GM18951 (cell line): ENCODE measurements at regions not wholly inside any gene's neighbourhood (a gene's known extent, or its start where the extent isn't known, plus 50 kb on each side); places are given as distances from the start of the nearest gene placed in this dataset.

Experiments
- POLR2A ChIP-seq: IDR thresholded peaks from 4 replicates; pipeline ENCODE4 v1.6.1; 2011; ENCODE audit warnings: mild to moderate bottlenecking; ENCODE audit not compliant: insufficient read length, insufficient read depth; ENCODE audit errors: extremely low read depth
- in situ Hi-C: fragments of 300-500 bp; cut with MboI; formaldehyde crosslinking; loops from one replicate; pipeline ENCODE4 v1.12.0; 2022; ENCODE audit warnings: low sequenced_read_pairs, mixed read lengths, inconsistent platforms; ENCODE audit not compliant: unreplicated experiment

DNA sequence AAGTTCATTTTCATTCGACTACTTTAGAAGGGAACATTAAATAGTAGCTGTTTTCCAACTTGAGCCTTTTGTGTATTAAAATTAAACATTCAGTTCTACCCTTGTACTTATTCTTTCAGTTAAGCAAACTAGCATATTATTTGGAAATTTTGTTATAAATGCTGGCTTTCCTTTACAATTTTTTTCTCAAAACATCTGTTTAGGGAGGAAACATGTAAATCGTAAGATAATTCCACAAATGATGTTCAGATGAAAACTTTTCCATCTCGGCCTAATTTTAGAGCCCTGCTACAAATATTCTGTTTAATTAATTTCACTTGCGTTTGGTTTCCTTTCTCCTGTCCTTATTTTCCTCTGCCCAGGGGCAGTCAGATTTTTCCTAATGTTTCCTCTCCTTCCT, 476.2 kb upstream of the RGMA start:
- in situ Hi-C loops: no loop called here
- TF ChIP-seq POLR2A: no peak

DNA sequence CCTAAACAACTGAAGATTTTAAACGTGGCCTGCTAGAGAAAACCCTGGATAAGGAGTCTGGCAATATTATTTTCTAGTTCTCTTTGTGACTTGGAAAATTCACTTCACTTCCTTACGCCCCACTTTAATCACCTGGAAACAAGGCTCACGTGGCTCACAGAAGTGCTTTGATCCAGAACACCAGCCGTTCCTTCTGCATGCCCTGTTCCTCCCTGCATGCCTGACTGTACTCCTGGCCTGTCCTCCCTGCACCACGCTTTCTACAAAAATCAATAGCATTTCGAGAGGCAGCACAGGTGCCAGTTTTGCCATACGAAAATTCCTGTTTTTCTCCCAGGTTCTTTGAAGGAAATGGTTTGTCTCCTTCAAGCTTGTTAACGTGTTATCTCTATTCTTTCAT, 474.2 kb upstream of the RGMA start:
- in situ Hi-C loops: no loop called here
- no peak for TF ChIP-seq POLR2A

DNA sequence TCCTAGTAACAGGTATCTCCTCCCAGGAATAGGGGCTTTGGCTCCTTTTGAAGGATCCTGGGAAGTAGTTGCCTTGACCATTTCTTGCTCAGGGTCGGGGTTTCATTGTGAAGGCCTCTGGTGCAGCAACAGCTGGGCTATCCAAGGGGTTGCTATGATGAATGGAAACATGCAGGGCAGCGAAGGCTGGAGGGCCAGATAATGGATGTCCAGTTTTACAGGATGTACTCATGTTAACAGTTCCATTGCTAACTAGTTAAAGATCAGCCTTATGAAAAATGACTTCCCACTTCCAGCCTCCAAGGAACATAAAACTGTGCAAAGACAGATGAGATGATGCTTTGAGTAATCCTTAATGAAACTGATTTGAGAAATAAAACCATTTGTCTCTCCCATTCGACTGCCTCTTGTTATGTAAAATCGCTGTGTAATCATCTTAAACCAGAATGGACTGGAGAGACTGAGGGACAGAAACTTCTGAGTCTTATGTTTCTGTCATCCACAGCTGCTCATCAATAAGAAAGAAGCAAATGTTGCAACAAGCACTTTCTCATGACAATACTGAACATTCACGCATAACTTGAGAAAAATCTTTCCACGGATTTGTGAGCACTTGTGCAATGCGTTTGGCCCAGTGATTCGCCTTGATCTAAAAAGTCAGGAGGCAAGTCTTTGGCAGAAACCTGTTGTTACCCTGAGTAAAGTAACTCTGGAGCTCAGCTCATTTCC, 473.5 kb upstream of the RGMA start:
- in situ Hi-C loops: no loop called here
- TF ChIP-seq POLR2A: no peak

DNA sequence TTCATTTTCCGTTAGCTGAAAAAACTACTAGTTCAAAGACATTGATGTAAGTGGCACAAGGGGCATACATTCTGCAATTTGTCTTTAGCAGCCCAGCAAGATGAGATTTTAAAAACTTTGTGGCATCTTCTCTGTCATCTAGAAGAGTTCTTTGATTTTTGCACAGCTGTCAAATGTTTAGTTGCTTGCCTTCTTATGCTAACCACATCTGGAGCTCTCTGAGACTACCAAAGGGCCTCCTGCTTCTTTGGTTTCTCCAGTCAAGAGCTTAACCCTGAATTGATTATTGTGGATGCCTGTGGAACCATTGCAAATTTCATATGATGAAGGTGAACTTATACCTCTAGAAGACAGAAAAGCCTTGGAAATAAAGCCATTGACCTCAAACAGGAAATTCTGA, 468.7 kb upstream of the RGMA start:
- in situ Hi-C loops: no loop called here
- no peak for TF ChIP-seq POLR2A

DNA sequence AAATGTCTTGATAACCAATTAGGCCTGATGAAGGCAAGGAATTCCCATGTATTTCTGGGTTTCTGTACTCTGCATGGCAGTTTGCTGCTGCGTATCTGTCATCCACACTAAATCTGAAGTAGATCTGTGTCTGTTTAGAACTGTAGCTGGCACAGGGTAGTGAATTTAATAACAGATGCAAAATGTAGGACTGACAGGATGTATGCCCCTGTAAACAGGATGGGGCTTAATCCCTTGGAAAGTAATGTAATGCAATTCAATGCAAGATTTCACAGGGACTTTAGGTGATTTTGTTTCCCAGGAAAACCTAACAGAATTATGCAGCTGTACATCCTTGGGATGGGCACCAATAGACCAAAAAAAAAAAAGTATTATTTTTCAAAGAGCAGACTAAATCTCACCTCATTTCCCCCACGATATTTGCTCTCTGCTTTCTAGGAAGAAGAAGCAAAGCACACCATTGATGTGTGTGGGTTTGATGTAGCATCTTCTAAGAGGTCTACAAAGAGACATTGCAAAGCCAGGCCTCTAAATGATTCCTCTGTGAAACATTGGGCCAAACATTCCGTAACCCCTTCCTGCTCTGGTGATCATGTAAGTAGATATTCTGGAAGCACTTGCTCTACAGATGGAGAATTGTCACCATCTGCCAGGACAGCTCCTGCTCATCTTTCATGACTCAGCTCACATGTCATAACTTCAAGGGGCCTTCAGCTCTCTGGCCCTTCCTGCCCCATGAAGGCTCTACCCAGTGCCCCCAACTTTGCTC, 464.3 kb upstream of the RGMA start:
- in situ Hi-C loops: no loop called here
- no peak for TF ChIP-seq POLR2A

DNA sequence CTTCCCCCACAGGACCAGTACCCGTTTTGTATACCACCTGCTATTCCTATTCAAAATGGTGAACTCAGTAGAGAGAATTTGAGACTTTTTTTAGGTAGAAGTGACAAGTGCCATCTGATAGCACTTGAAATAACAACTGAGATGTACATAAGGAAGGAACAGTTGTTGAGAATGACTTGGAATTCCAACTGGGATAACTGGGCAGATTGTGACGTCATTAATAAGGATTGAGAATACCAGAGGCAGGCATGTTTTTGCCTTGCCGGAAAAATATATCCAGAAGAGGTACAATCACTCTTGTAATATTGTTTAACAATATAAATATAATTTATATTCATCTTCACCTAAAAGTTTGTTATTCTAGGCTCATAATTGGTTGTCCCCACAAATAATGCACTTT, 454.1 kb upstream of the RGMA start:
- no peak for TF ChIP-seq POLR2A
- in situ Hi-C loops: no loop called here

DNA sequence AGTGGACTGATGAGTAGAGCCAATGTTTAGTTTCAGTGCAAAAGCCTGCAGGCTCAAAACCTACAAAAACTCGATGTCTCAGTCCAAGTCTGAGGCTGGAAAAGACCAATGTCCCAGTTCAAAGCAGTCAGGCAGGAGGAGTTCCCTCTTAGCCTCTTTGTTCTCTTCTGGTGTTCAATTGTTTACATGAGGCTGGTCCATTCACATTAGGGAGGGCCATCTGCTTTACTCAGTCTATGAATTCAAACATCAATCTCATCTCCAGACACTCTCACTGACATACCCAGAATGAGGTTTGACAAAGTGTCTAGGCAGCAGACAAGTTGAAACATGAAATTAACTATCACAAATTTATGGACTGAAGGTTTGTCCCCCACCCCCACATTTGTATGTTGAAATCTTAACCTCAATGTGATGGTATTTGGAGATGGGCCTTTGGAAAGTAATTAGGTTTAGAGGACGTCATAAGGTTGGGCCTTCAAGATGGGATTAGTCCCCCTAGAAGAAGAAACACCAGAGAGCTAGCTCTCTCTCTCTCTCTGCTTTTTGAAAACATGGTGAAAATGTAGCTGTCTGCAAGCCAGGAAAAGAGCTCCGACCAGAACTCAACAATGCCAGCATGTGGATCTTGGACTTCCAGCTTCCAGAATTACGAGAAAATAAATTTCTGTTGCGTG, 438.5 kb upstream of the RGMA start:
- TF ChIP-seq POLR2A: no peak
- in situ Hi-C loops: no loop called here

DNA sequence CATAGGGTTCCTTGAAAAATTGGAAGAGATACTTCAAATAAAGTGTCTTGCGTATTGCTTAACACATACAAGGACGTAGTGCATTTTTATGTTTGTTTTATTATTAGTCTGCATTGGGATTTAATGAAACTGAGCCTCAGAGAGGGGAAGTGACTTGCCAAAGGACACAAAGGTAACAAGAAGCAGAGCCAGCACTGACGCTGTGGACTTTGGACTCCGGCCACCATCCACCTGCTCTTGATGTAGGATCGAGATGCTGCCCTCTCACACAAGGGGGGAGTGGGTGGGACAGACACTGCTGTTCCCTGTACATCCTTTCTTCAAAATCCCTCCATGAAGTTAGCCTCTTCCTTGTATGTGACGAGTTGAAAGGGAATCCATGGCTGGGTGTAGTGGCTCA, 435.4 kb upstream of the RGMA start:
- in situ Hi-C loops: no loop called here
- TF ChIP-seq POLR2A: no peak

DNA sequence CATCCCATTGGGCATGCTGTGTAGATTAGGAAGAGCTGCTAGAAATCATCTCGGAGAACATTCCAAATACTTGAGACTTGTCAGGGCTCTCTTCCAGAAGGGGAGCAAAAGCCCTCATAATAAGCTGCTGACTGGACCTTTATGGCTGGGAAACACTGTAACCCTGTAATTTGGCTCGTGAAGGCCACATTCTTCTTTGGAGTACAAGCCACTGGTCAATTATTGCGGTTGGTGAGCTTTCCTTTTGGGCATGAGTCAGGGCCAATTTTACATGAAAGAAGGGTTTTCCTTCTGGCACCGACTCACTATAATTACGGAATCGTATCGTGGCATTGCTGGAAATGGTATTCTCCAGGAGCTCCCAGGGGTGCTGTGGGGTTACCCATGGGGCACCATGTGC, 434.5 kb upstream of the RGMA start:
- no peak for TF ChIP-seq POLR2A
- in situ Hi-C loops: no loop called here

DNA sequence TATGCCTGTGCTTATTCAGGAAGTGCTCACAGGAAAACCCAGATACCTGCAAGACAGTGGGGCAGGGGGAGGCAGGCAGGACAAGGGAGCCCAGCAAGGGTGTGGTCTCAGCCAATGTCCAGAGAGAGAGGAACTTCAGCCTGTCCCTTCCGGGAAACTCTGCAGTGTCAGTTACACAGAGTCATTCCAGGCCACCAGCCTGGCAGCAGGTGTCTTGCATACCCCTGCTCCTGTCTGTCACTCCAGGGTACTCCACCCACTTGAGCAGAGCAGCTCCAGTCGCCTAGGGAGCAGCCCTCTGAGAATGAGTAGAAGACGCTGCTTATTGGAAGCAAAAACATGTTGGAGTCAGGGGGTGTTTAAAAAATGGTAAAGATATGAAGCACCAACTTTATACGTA, 431.2 kb upstream of the RGMA start:
- no peak for TF ChIP-seq POLR2A
- in situ Hi-C loops: no loop called here

DNA sequence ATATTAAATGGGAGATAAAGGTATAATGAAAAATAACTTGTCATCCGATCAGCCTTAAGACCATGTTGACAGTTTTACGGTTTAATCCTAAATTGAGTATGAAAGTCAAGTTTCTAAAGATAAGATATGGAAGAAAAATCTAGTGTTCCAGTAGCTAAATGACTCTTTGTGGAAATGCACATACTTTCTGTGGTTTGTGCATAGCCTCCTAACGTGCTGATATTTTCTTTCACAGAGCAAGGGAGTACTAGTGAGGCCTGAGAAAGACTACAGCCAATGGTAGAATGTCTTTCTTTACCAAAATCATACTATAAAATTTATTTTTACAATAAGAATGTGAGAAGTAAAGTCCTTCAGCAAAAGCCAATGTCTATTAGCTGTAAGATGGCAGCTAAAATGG, 430.6 kb upstream of the RGMA start:
- no peak for TF ChIP-seq POLR2A
- in situ Hi-C loops: no loop called here

DNA sequence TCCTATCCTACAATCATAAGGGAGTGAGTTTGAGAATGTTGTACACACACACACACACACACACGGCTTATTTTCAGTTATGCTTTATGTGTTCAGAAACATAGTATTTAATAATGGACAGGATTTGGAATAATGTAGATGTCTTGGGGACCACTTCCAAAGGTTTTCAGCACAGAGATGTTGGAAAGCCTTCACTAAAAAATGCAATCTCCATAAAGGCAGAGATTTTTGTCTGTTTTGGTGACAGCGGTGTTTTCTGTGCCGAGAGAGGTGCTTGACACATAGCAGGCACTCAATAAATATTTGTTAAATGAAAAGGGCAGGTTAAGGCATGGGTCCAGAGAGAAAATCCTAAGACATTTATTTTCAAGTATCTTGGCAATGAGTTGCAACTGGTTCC, 428.2 kb upstream of the RGMA start:
- no peak for TF ChIP-seq POLR2A
- in situ Hi-C loops: no loop called here

DNA sequence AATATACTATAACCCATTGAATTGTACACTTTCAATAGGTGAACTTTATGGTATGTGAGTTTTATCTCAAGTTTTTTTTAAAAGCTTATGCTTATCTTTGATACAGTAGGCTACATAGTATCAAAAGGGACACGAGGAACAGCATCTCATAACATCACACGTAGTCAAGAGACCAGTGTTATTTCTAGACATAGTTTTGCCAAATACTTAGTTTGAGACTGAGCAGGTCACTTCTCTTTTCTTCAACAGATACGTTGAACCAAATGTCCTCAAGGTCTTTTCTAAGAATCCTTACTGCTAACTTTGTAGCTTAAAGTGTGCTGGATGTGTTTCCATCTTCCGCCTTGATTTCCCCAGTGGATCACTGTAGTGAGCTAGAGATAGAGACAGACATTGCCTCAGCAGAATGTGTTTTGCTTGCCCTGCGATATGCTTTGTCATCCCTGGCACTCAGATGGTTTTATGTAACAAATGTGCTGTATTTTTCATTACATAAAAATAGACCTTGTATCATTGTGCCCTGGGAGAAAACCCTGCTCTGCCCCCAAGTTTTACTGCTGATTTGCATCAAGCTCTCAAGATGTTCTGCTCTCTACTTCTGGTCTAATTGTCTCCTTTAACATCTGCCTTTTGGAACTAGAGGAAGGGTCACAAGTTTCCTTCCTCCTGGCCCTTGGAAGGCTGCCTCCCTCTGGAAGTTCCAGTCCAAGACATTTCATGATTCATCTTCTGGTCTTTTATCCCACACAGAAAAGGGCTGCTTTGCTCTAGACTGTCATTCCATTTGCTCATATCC, 426.4 kb upstream of the RGMA start:
- no peak for TF ChIP-seq POLR2A
- in situ Hi-C loops: no loop called here
